Epithelial cell of proximal tubule (primary cell): ENCODE measurements at regions not wholly inside any gene's neighbourhood (a gene's known extent, or its start where the extent isn't known, plus 50 kb on each side); places are given as distances from the start of the nearest gene placed in this dataset.
"Not testable (repeated sequence)": the region's sequence is repeated elsewhere in the genome, so short reads cannot be mapped to it uniquely, and the experiment has no call there.

ENCODE experiments used
- DNase-seq: peaks from one replicate; pipeline ENCODE4 v3.0.0-alpha.2; 2011; ENCODE audit warnings: low read depth
- H3K4me3 ChIP-seq: 2 replicates; pipeline ENCODE4 v1.5.1; 2011; ENCODE audit warnings: low read depth, mild to moderate bottlenecking, low read length
- TF ChIP-seq, protein P1 (sequence below): conservative IDR thresholded peaks from 2 replicates; pipeline ENCODE4 v1.5.1; 2012; ENCODE audit warnings: low read depth, mild to moderate bottlenecking, low read length

DNA sequence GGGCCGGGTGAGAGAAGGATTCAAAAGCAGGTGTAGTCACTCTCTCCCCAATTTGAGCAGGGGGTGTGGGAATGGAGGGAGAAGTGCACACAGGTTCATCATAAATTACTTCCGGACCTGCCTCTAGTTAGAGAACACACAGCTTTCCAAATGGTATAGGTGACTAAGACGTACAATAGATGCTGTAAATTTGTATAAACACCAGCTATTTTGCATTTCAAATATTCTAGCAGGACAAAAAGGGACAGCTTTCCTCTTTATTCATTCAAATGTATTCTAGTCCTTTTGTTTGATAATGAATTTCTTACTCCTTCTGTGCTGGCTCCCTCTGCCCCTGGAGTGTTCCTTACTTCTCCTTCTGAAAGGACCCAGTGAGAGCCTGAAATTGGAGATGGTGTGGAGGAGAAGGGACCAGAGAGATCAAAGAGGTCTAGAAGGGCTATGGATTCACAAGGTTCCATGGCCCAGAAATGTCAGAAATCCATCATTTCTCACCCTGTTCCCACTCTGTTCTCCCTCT, 53.2 kb upstream of the SH3BP4 start:
- TF ChIP-seq, protein P1, sequence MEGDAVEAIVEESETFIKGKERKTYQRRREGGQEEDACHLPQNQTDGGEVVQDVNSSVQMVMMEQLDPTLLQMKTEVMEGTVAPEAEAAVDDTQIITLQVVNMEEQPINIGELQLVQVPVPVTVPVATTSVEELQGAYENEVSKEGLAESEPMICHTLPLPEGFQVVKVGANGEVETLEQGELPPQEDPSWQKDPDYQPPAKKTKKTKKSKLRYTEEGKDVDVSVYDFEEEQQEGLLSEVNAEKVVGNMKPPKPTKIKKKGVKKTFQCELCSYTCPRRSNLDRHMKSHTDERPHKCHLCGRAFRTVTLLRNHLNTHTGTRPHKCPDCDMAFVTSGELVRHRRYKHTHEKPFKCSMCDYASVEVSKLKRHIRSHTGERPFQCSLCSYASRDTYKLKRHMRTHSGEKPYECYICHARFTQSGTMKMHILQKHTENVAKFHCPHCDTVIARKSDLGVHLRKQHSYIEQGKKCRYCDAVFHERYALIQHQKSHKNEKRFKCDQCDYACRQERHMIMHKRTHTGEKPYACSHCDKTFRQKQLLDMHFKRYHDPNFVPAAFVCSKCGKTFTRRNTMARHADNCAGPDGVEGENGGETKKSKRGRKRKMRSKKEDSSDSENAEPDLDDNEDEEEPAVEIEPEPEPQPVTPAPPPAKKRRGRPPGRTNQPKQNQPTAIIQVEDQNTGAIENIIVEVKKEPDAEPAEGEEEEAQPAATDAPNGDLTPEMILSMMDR: no peak
- DNase-seq: no peak
- H3K4me3 ChIP-seq: no peak overlapping the region

DNA sequence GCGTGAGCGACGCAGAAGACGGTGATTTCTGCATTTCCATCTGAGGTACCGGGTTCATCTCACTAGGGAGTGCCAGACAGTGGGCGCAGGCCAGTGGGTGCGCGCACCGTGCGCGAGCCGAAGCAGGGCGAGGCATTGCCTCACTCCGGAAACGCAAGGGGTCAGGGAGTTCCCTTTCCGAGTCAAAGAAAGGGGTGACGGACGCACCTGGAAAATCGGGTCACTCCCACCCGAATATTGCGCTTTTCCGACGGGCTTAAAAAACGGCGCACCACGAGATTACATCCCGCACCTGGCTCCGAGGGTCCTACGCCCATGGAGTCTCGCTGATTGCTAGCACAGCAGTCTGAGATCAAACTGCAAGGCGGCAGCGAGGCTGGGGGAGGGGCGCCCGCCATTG, 63.4 kb upstream of the SH3BP4 start:
- H3K4me3 ChIP-seq, DNase-seq: not testable (repeated sequence)

GRCh38 chr2:234887195-234887594, 64.6 kb upstream of the SH3BP4 start:
- no peak overlapping the region for H3K4me3 ChIP-seq
- no peak for DNase-seq
- TF ChIP-seq, protein P1: no peak

- H3K4me3 ChIP-seq: no peak overlapping the region
- TF ChIP-seq, protein P1: no peak
- DNase-seq: no peak
Observed at GRCh38 chr2:234885886-234886285, 65.9 kb upstream of the SH3BP4 start.

- TF ChIP-seq, protein P1: no peak
- no peak overlapping the region for H3K4me3 ChIP-seq
- no peak for DNase-seq
Observed at GRCh38 chr2:234885118-234885517, 66.7 kb upstream of the SH3BP4 start.

- TF ChIP-seq, protein P1: no peak
- no peak for DNase-seq
- no peak overlapping the region for H3K4me3 ChIP-seq
Observed at GRCh38 chr2:234884591-234884990, 67.2 kb upstream of the SH3BP4 start.

GRCh38 chr2:234881413-234882241, 70.2 kb upstream of the SH3BP4 start:
- DNase-seq: peak; percentile 47
- H3K4me3 ChIP-seq: peak overlapping the region; percentile 29
- TF ChIP-seq, protein P1: peak; percentile 94
